GM20431 (cell line): ENCODE measurements at regions not wholly inside any gene's neighbourhood (a gene's known extent, or its start where the extent isn't known, plus 50 kb on each side); places are given as distances from the start of the nearest gene placed in this dataset.
"Not testable (repeated sequence)": the region's sequence is repeated elsewhere in the genome, so short reads cannot be mapped to it uniquely, and the experiment has no call there.

Experiments used
- in situ Hi-C: fragments of 300-500 bp; cut with MseI, MboI; formaldehyde crosslinking; loops from one replicate; pipeline ENCODE4 v1.15.0; 2020; ENCODE audit warnings: low sequenced_read_pairs; ENCODE audit not compliant: unreplicated experiment

GRCh38 chr13:104571161-104571892, 1505.1 kb upstream of the SLC10A2 start:
- in situ Hi-C loops: no loop called here

GRCh38 chr13:104567114-104567513, 1500.9 kb upstream of the SLC10A2 start:
- in situ Hi-C loops: no loop called here

GRCh38 chr13:104565888-104566287, 1499.7 kb upstream of the SLC10A2 start:
- in situ Hi-C loops: no loop called here

GRCh38 chr13:104553896-104554295, 1487.7 kb upstream of the SLC10A2 start:
- in situ Hi-C loops: no loop called here

- in situ Hi-C loops: no loop called here
Measured at GRCh38 chr13:104553186-104553585, 1487.0 kb upstream of the SLC10A2 start.

GRCh38 chr13:104534847-104535246, 1468.6 kb upstream of the SLC10A2 start:
- in situ Hi-C loops: no loop called here

- in situ Hi-C loops: no loop called here
Measured at GRCh38 chr13:104532132-104532531, 1465.9 kb upstream of the SLC10A2 start.

GRCh38 chr13:104530741-104531140, 1464.5 kb upstream of the SLC10A2 start:
- in situ Hi-C loops: no loop called here

- in situ Hi-C loops: no loop called here
Measured at GRCh38 chr13:104526561-104526960, 1460.3 kb upstream of the SLC10A2 start.

- in situ Hi-C loops: no loop called here
Measured at GRCh38 chr13:104525467-104525866, 1459.2 kb upstream of the SLC10A2 start.

GRCh38 chr13:104522235-104523072, 1456.2 kb upstream of the SLC10A2 start:
- in situ Hi-C loops: no loop called here

- in situ Hi-C loops: no loop called here
Measured at GRCh38 chr13:104510422-104510821, 1444.2 kb upstream of the SLC10A2 start.

- in situ Hi-C loops: not testable (repeated sequence)
Measured at GRCh38 chr13:104493502-104493901, 1427.3 kb upstream of the SLC10A2 start.

GRCh38 chr13:104491916-104492315, 1425.7 kb upstream of the SLC10A2 start:
- in situ Hi-C loops: no loop called here

- in situ Hi-C loops: no loop called here
Measured at GRCh38 chr13:104487006-104487405, 1420.8 kb upstream of the SLC10A2 start.

GRCh38 chr13:104485571-104485970, 1419.4 kb upstream of the SLC10A2 start:
- in situ Hi-C loops: no loop called here

GRCh38 chr13:104483631-104484030, 1417.4 kb upstream of the SLC10A2 start:
- in situ Hi-C loops: no loop called here

GRCh38 chr13:104477261-104477660, 1411.0 kb upstream of the SLC10A2 start:
- in situ Hi-C loops: no loop called here

- in situ Hi-C loops: no loop called here
Measured at GRCh38 chr13:104473936-104474335, 1407.7 kb upstream of the SLC10A2 start.

- in situ Hi-C loops: no loop called here
Measured at GRCh38 chr13:104466016-104466415, 1399.8 kb upstream of the SLC10A2 start.

- in situ Hi-C loops: no loop called here
Measured at GRCh38 chr13:104461049-104461448, 1394.8 kb upstream of the SLC10A2 start.
